ENCODE measurements at regions not wholly inside any gene's neighbourhood (a gene's known extent, or its start where the extent isn't known, plus 50 kb on each side); places are given as distances from the start of the nearest gene placed in this dataset.

DNA sequence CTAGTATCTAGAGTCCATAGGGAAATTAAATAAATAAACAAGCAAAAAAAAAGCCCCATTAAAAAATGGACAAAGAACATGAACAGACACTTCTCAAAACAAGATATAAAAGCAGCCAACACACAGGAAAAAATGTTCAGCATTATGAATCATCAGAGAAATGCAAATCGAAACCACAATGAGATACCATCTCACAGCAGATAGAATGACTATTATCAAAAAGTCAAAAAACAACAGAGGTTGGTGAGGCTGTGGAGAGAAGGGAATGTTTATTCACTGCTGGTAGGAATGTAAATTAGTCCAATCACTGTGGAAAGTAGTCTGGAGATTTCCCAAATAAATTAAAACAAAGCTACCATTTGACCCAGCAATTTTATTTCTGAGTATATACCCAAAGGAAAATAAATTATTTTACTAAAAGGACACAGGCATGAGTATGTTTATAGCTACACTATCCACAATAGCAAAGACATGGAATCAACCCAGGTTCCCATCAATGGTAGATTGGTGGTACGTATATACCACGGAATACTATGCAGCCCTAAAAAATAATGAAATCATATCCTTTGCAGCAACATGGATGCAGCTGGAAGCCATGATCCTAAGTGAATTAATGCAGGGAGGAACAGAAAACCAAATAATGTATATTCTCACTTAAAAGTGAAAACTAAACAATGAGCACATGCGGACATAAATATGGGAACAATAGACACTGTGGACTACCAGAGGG is 366.5 kb upstream of the SEMA3C start:
- FAIRE-seq: no peak
- TF ChIP-seq SPI1 (IDR thresholded peaks at IDR 0.05; ENCODE audit: low read depth, low read length) (no peak), POLR2AphosphoS5 (IDR thresholded peaks at IDR 0.05; ENCODE audit: low read depth, low read length) (no peak), TAF1 (IDR thresholded peaks at IDR 0.05; ENCODE audit: low read depth, low read length) (no peak), POLR2A (IDR thresholded peaks at IDR 0.05; ENCODE audit: low read depth, low read length) (no peak), PAX5 (IDR thresholded peaks at IDR 0.05; ENCODE audit: insufficient read depth, low read length, severe bottlenecking) (no peak), POU2F2 (IDR thresholded peaks at IDR 0.05; ENCODE audit: low read depth, low read length) (no peak)
- DNase-seq (ENCODE audit: insufficient read length, low spot score): no peak

DNA sequence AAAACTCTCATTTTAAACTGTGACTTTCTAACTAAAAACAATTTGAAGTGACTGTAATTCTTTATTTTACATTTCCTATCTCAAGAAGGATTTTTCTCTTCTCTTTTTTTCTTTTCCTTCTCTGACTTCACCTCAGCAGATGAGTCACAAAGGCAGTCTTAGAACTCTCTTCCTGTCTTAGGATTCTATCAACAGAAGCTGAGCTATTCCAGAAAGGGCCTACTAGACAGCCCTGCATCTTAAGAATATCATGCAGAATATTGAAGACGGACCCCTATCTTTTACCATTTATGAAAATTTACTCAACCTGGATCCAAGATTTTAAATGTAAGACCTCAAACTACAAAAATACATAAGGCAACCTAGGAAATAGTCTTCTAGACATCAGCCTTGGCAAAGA is 365.7 kb upstream of the SEMA3C start:
- FAIRE-seq (no peak), DNase-seq (ENCODE audit: insufficient read length, low spot score) (no peak)

GRCh38 chr7:81280531-81280930 is 361.7 kb upstream of the SEMA3C start:
- DNase-seq (ENCODE audit: insufficient read length, low spot score) (no peak), FAIRE-seq (no peak)
- TF ChIP-seq POLR2AphosphoS5 (IDR thresholded peaks at IDR 0.05; ENCODE audit: low read depth, low read length) (no peak), POU2F2 (IDR thresholded peaks at IDR 0.05; ENCODE audit: low read depth, low read length) (no peak), SPI1 (IDR thresholded peaks at IDR 0.05; ENCODE audit: low read depth, low read length) (no peak), POLR2A (IDR thresholded peaks at IDR 0.05; ENCODE audit: low read depth, low read length) (no peak), TAF1 (IDR thresholded peaks at IDR 0.05; ENCODE audit: low read depth, low read length) (no peak), PAX5 (IDR thresholded peaks at IDR 0.05; ENCODE audit: insufficient read depth, low read length, severe bottlenecking) (no peak)

More for the DNA sequence above, 365.7 kb upstream of the SEMA3C start:
- TF ChIP-seq TAF1 (IDR thresholded peaks at IDR 0.05; ENCODE audit: low read depth, low read length): no peak
- no peak for TF ChIP-seq POLR2AphosphoS5 (IDR thresholded peaks at IDR 0.05; ENCODE audit: low read depth, low read length)
- TF ChIP-seq PAX5 (IDR thresholded peaks at IDR 0.05; ENCODE audit: insufficient read depth, low read length, severe bottlenecking): no peak
- TF ChIP-seq POLR2A (IDR thresholded peaks at IDR 0.05; ENCODE audit: low read depth, low read length): no peak

DNA sequence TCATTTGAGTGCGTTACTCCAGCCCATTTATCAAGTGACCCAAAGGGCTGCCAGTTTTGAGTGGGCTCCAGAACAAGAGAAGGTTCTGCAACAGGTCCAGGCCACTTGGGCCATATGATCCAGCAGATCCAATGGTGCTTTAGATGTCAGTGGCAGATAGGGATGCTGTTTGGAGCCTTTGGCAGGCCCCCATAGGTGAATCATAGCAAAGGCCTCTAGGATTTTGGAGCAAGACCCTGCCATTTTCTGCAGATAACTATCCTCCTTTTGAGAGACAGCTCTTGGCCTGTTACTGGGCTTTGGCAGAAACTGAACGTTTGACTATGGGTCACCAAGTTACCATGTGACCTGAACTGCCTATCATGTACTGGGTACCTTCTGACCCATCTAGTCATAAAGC is 358.8 kb upstream of the SEMA3C start:
- no peak for DNase-seq (ENCODE audit: insufficient read length, low spot score)
- no peak for FAIRE-seq
- TF ChIP-seq PAX5 (IDR thresholded peaks at IDR 0.05; ENCODE audit: insufficient read depth, low read length, severe bottlenecking) (no peak), POU2F2 (IDR thresholded peaks at IDR 0.05; ENCODE audit: low read depth, low read length) (no peak), TAF1 (IDR thresholded peaks at IDR 0.05; ENCODE audit: low read depth, low read length) (no peak), POLR2AphosphoS5 (IDR thresholded peaks at IDR 0.05; ENCODE audit: low read depth, low read length) (no peak)

DNA sequence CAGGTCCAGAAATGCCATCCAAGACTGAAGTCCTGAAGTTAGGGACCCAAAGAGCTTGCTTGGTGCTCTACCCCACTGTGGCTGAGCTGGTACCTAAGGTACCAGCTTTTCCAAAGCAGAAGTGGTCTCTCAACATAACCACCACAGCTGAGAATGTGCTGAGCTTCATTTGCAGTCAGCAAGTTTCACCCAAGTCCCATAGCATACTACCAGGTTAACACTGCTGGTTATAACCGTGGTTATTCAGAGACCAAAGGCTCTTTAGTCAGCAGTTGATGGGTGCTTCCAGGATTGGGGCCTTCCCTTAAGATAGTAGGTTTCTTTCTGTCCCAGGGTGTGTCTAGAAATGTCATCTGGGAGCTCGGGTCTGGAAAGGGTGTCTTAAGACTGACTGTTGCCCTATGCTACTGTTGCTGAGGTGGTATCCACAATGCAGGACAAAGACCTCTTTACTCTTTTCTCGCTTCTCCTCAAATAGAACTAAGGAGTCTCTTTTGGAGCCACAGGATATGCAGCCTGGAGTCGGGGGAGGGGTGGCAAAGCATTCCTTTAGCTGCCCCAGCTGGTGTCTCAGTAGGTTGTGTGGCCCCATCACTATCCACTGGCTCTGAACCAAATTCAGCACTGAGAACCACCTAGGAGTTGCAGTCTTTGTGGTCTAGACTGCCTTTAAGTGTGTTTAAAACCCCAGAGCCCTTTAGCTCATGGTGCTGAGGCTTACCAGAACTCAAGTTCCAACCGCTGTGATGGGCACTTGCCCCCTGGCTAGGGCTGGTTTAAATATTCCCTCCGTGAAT is 354.9 kb upstream of the SEMA3C start:
- DNase-seq (ENCODE audit: insufficient read length, low spot score) (no peak), FAIRE-seq (no peak)
- no peak for TF ChIP-seq SPI1 (IDR thresholded peaks at IDR 0.05; ENCODE audit: low read depth, low read length)
- TF ChIP-seq TAF1 (IDR thresholded peaks at IDR 0.05; ENCODE audit: low read depth, low read length): no peak
- no peak for TF ChIP-seq PAX5 (IDR thresholded peaks at IDR 0.05; ENCODE audit: insufficient read depth, low read length, severe bottlenecking)

GRCh38 chr7:81272176-81272575 is 353.3 kb upstream of the SEMA3C start:
- TF ChIP-seq POLR2A (IDR thresholded peaks at IDR 0.05; ENCODE audit: low read depth, low read length) (no peak), POLR2AphosphoS5 (IDR thresholded peaks at IDR 0.05; ENCODE audit: low read depth, low read length) (no peak), TAF1 (IDR thresholded peaks at IDR 0.05; ENCODE audit: low read depth, low read length) (no peak), POU2F2 (IDR thresholded peaks at IDR 0.05; ENCODE audit: low read depth, low read length) (no peak), PAX5 (IDR thresholded peaks at IDR 0.05; ENCODE audit: insufficient read depth, low read length, severe bottlenecking) (no peak), SPI1 (IDR thresholded peaks at IDR 0.05; ENCODE audit: low read depth, low read length) (no peak)
- no peak for DNase-seq (ENCODE audit: insufficient read length, low spot score)
- no peak for FAIRE-seq

GRCh38 chr7:81268551-81268950 is 349.7 kb upstream of the SEMA3C start:
- no peak for DNase-seq (ENCODE audit: insufficient read length, low spot score)
- no peak for TF ChIP-seq POU2F2 (IDR thresholded peaks at IDR 0.05; ENCODE audit: low read depth, low read length)
- no peak for TF ChIP-seq TAF1 (IDR thresholded peaks at IDR 0.05; ENCODE audit: low read depth, low read length)
- TF ChIP-seq POLR2AphosphoS5 (IDR thresholded peaks at IDR 0.05; ENCODE audit: low read depth, low read length): no peak
- no peak for FAIRE-seq

GRCh38 chr7:81267508-81267907 is 348.7 kb upstream of the SEMA3C start:
- FAIRE-seq (no peak), DNase-seq (ENCODE audit: insufficient read length, low spot score) (no peak)
- TF ChIP-seq SPI1 (IDR thresholded peaks at IDR 0.05; ENCODE audit: low read depth, low read length) (no peak), PAX5 (IDR thresholded peaks at IDR 0.05; ENCODE audit: insufficient read depth, low read length, severe bottlenecking) (no peak), POLR2AphosphoS5 (IDR thresholded peaks at IDR 0.05; ENCODE audit: low read depth, low read length) (no peak), POLR2A (IDR thresholded peaks at IDR 0.05; ENCODE audit: low read depth, low read length) (no peak), POU2F2 (IDR thresholded peaks at IDR 0.05; ENCODE audit: low read depth, low read length) (no peak), TAF1 (IDR thresholded peaks at IDR 0.05; ENCODE audit: low read depth, low read length) (no peak)

GRCh38 chr7:81264116-81264515 is 345.3 kb upstream of the SEMA3C start:
- no peak for FAIRE-seq
- TF ChIP-seq PAX5 (IDR thresholded peaks at IDR 0.05; ENCODE audit: insufficient read depth, low read length, severe bottlenecking) (no peak), POLR2A (IDR thresholded peaks at IDR 0.05; ENCODE audit: low read depth, low read length) (no peak), TAF1 (IDR thresholded peaks at IDR 0.05; ENCODE audit: low read depth, low read length) (no peak), POU2F2 (IDR thresholded peaks at IDR 0.05; ENCODE audit: low read depth, low read length) (no peak), POLR2AphosphoS5 (IDR thresholded peaks at IDR 0.05; ENCODE audit: low read depth, low read length) (no peak), SPI1 (IDR thresholded peaks at IDR 0.05; ENCODE audit: low read depth, low read length) (no peak)

GRCh38 chr7:81260152-81260551 is 341.3 kb upstream of the SEMA3C start:
- FAIRE-seq (no peak), DNase-seq (ENCODE audit: insufficient read length, low spot score) (no peak)
- TF ChIP-seq POLR2AphosphoS5 (IDR thresholded peaks at IDR 0.05; ENCODE audit: low read depth, low read length) (no peak), POU2F2 (IDR thresholded peaks at IDR 0.05; ENCODE audit: low read depth, low read length) (no peak), POLR2A (IDR thresholded peaks at IDR 0.05; ENCODE audit: low read depth, low read length) (no peak), TAF1 (IDR thresholded peaks at IDR 0.05; ENCODE audit: low read depth, low read length) (no peak), SPI1 (IDR thresholded peaks at IDR 0.05; ENCODE audit: low read depth, low read length) (no peak), PAX5 (IDR thresholded peaks at IDR 0.05; ENCODE audit: insufficient read depth, low read length, severe bottlenecking) (no peak)

More at GRCh38 chr7:81264116-81264515, 345.3 kb upstream of the SEMA3C start:
- no peak for DNase-seq (ENCODE audit: insufficient read length, low spot score)
